ENCODE measurements at regions not wholly inside any gene's neighbourhood (a gene's known extent, or its start where the extent isn't known, plus 50 kb on each side); places are given as distances from the start of the nearest gene placed in this dataset.
"Not testable (repeated sequence)": the region's sequence is repeated elsewhere in the genome, so short reads cannot be mapped to it uniquely, and the experiment has no call there.

DNA sequence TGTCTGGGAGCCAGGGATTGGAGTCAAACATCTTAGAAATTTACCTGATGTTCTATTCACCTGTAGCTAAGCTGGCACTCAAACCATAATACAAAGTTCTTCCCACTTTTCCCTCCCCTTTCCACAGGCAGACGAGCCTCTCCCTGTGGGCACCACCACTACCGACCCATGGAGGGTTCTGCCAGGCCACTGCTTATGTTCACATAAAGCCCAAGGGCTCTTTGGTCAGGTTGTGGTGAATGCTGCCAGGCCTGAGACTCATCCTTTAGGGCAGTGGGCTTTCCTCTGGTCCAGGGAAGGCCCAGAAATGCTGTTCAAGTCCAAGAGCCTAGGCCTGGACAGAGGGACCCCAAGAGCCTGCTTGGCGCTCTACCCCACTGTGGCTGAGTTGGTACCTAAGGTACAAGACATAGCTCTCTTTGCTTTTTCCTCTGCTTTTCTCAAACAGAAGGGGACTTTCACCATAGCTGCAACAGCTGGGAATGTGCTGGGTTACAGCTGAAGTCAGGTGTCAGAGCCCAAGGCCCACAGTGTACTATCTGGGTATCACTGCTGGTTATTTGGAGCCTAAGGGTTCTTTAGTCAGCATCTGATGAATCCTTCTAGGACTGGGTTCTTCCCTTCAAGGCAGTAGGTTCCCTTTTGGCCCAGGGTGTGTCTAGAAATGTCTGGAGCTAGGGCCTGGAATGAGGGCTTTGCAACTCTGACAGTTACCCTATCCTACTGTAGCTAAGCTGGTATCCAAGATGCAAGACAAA is 620.1 kb downstream of the TLE1 start:
- no peak for ATAC-seq
- TF ChIP-seq, protein P1, sequence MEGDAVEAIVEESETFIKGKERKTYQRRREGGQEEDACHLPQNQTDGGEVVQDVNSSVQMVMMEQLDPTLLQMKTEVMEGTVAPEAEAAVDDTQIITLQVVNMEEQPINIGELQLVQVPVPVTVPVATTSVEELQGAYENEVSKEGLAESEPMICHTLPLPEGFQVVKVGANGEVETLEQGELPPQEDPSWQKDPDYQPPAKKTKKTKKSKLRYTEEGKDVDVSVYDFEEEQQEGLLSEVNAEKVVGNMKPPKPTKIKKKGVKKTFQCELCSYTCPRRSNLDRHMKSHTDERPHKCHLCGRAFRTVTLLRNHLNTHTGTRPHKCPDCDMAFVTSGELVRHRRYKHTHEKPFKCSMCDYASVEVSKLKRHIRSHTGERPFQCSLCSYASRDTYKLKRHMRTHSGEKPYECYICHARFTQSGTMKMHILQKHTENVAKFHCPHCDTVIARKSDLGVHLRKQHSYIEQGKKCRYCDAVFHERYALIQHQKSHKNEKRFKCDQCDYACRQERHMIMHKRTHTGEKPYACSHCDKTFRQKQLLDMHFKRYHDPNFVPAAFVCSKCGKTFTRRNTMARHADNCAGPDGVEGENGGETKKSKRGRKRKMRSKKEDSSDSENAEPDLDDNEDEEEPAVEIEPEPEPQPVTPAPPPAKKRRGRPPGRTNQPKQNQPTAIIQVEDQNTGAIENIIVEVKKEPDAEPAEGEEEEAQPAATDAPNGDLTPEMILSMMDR (IDR thresholded peaks at IDR 0.05), result no peak
- intact Hi-C loops (cut with DNase I), result no loop called here
- H3K4me3 ChIP-seq, result no peak overlapping the region
- H3K36me3 ChIP-seq (ENCODE audit: insufficient read depth in 1 of 2, low read depth in 1 of 2), result no peaks in the 10 kb centered on the region
- H3K27ac ChIP-seq, result no peak overlapping the region
- DNase-seq, result no peak
- peaks cover 0 to 2% (median 0%) of the 10 kb centered on the region in 3 donors for H3K27me3 ChIP-seq (ENCODE audit: insufficient read depth in 3 of 3, low read length in 2 of 3)
- no peaks in the 10 kb centered on the region for H3K4me1 ChIP-seq
- WGBS, 3 donors, result 96 to 98% (median 97%) methylated on average over 3 of the region's 3 CpGs
- peaks cover 4% of the 10 kb centered on the region for H3K9me3 ChIP-seq

DNA sequence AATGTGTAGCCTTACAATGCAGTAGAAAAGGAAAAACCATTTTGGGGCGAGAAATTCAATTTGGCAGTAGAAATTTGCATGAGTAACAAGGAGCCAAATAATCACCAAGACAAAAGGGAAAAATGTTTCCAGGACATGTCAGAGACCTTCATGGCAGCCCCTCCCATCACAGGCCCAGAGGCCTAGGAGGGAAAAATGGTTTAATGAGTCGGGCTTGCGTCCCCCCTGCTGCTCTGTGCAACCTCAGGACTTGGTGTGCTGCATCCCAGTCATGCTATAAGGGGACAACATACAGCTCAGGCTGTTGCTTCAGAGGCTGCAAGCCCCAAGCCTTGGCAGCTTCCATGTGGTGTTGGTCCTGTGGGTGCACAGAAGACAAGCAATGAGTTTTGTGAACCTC is 626.4 kb downstream of the TLE1 start:
- intact Hi-C loops (cut with DNase I); H3K4me1 ChIP-seq; ATAC-seq; H3K9me3 ChIP-seq; H3K4me3 ChIP-seq; H3K27me3 ChIP-seq (ENCODE audit: insufficient read depth in 3 of 3, low read length in 2 of 3); H3K36me3 ChIP-seq (ENCODE audit: insufficient read depth in 1 of 2, low read depth in 1 of 2); DNase-seq; H3K27ac ChIP-seq: not testable (repeated sequence)
- 53 to 92% (median 60%) methylated on average over 3 of the region's 3 CpGs for WGBS, 3 donors

DNA sequence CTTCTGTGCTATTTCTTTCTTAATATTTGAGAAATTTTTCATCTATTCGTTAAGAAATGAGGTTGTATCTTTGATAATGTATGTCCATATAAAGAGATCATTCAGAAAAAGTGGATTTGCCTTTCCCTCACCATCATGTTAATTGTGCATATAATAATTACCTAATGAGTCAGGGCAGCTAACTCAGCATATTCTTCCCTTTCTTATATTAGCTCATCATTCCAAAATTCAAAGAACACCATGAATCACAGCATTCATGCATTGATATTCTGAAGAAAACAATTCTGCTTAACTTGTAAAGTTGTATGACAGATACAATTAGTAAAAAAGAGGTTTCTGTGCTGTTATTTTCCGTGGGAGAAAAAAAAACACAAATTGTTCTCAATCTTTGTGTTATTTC is 630.6 kb downstream of the TLE1 start:
- TF ChIP-seq, protein P1 (IDR thresholded peaks at IDR 0.05), result no peak
- H3K27ac ChIP-seq, result no peak overlapping the region
- H3K4me1 ChIP-seq, result no peaks in the 10 kb centered on the region
- H3K36me3 ChIP-seq (ENCODE audit: insufficient read depth in 1 of 2, low read depth in 1 of 2), result no peaks in the 10 kb centered on the region
- 80 to 87% (median 84%) methylated on average over 2 of the region's 2 CpGs for WGBS, 3 donors
- ATAC-seq (no peak), DNase-seq (no peak)
- H3K9me3 ChIP-seq, result no peaks in the 10 kb centered on the region
- no peak overlapping the region for H3K4me3 ChIP-seq
- intact Hi-C loops (cut with DNase I), result no loop called here
- H3K27me3 ChIP-seq (ENCODE audit: insufficient read depth in 3 of 3, low read length in 2 of 3), result no peaks in the 10 kb centered on the region

DNA sequence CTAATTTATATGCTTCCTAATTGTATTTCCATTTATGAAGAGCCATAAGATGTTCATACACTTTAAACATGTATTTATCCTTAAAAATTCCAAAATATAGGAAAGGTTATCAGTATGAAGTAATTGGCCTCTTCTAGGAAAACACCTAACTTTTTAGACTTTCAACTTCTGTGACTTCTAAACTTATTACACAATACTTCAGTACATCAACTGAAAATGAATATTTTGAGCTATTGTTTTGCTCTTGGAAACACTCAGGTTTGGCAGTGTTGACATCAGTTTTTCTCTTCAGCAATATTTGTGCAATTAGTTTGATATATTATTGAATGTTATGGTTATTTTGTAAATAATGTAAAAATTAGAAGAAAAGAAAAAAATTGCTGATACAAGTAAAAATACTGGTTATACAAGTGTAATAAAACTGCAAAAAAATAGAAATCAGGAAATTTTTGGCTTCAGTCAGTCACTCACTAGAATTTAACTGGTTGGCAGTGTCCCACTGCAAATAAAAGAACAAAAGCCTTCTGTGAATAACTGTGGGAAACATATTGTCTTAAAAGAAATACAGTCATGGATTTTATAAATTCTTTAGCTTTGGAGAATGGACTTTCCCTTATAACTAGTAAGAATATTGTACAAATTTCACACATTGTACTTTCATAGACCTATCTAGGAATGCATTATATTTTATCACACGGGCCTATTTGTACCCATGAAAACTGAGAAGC is 635.9 kb downstream of the TLE1 start:
- H3K36me3 ChIP-seq (ENCODE audit: insufficient read depth in 1 of 2, low read depth in 1 of 2), result no peaks in the 10 kb centered on the region
- no peak overlapping the region for H3K27ac ChIP-seq
- H3K4me1 ChIP-seq, result no peaks in the 10 kb centered on the region
- no peak for DNase-seq
- ATAC-seq, result no peak
- WGBS, 3 donors, result 31 to 47% (median 42%) methylated on average over 1 of the region's 1 CpG
- TF ChIP-seq, protein P1 (IDR thresholded peaks at IDR 0.05), result no peak
- intact Hi-C loops (cut with DNase I), result no loop called here
- no peaks in the 10 kb centered on the region for H3K27me3 ChIP-seq (ENCODE audit: insufficient read depth in 3 of 3, low read length in 2 of 3)
- no peak overlapping the region for H3K4me3 ChIP-seq
- H3K9me3 ChIP-seq, result no peaks in the 10 kb centered on the region

DNA sequence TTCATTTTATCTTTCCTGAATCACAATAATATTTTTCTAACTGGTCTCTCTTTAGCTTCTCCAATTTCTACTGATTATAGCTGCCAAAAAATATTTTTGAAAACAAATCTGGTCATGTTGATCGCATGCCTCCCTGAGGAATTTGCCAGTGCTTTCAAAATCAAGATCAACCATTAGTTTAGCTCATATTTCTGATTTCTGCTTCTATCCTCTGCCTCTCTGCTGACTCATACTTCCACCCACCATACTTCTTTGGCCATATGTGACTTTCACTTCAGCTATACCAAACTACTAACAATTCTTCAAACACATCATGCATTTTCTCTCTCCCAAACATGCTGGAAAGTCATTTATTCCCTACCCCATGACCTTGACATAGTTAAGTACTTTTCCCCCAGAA is 636.5 kb downstream of the TLE1 start:
- WGBS, 3 donors, result 30 to 63% (median 49%) methylated on average over 1 of the region's 1 CpG
- DNase-seq, result no peak
- no peak for ATAC-seq

More for the DNA sequence above, 636.5 kb downstream of the TLE1 start:
- no peaks in the 10 kb centered on the region for H3K4me1 ChIP-seq
- H3K4me3 ChIP-seq, result no peak overlapping the region
- no peaks in the 10 kb centered on the region for H3K9me3 ChIP-seq
- H3K27me3 ChIP-seq (ENCODE audit: insufficient read depth in 3 of 3, low read length in 2 of 3), result no peaks in the 10 kb centered on the region
- intact Hi-C loops (cut with DNase I), result no loop called here
- TF ChIP-seq, protein P1 (IDR thresholded peaks at IDR 0.05), result no peak
- no peak overlapping the region for H3K27ac ChIP-seq
- no peaks in the 10 kb centered on the region for H3K36me3 ChIP-seq (ENCODE audit: insufficient read depth in 1 of 2, low read depth in 1 of 2)
